ENCODE measurements at regions not wholly inside any gene's neighbourhood (a gene's known extent, or its start where the extent isn't known, plus 50 kb on each side); places are given as distances from the start of the nearest gene placed in this dataset.

- no peak for TF ChIP-seq CTCF (IDR thresholded peaks at IDR 0.05 in 4 of 5, conservative IDR thresholded peaks at IDR 0.05 in 1 of 5)
- TF ChIP-seq POLR2A (IDR thresholded peaks at IDR 0.05), result no peak
These were observed 95.4 kb upstream of the CLDN14 start for GRCh38 chr21:36575306-36575705.
